Astrocyte of the cerebellum (primary cell): ENCODE measurements at regions not wholly inside any gene's neighbourhood (a gene's known extent, or its start where the extent isn't known, plus 50 kb on each side); places are given as distances from the start of the nearest gene placed in this dataset.

Experiments
- DNase-seq: peaks from one replicate; pipeline ENCODE4 v3.0.0-alpha.2; 2011; ENCODE audit warnings: low read depth
- H3K4me3 ChIP-seq: 2 replicates; pipeline ENCODE4 v1.5.1; 2011; ENCODE audit warnings: mild to moderate bottlenecking, low read depth, low read length, moderate library complexity
- in situ Hi-C: cut with HindIII; loops from 2 replicates; pipeline ENCODE4 v1.10.0; 2017; ENCODE audit warnings: low sequenced_read_pairs
- TF ChIP-seq, protein P1 (sequence below): IDR thresholded peaks from 2 replicates; pipeline ENCODE4 v1.5.1; 2012; ENCODE audit warnings: low read length, low read depth, moderate library complexity, mild to moderate bottlenecking; ENCODE audit errors: missing control alignments

DNA sequence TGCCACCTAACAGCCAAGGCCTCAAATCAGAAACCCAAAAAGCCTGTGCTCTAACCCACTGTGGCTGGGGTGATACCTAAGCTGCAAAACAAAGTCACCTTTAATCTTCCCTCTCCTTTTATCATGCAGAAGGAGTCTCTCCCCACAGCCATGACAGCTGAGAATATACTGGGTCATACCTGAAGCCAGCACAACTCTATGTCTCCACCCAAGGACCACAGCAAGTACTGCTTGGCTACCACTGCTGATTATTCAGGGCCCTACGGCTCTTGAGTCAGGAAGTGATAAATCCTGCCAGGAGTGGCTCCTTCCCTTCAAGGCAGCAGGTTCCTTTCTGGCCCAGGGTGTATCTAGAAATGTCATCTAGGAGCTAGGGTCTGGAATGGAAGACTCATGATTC lies 151.5 kb upstream of the TOM1L1 start:
- H3K4me3 ChIP-seq = no peak overlapping the region
- no peak for DNase-seq
- TF ChIP-seq, protein P1, sequence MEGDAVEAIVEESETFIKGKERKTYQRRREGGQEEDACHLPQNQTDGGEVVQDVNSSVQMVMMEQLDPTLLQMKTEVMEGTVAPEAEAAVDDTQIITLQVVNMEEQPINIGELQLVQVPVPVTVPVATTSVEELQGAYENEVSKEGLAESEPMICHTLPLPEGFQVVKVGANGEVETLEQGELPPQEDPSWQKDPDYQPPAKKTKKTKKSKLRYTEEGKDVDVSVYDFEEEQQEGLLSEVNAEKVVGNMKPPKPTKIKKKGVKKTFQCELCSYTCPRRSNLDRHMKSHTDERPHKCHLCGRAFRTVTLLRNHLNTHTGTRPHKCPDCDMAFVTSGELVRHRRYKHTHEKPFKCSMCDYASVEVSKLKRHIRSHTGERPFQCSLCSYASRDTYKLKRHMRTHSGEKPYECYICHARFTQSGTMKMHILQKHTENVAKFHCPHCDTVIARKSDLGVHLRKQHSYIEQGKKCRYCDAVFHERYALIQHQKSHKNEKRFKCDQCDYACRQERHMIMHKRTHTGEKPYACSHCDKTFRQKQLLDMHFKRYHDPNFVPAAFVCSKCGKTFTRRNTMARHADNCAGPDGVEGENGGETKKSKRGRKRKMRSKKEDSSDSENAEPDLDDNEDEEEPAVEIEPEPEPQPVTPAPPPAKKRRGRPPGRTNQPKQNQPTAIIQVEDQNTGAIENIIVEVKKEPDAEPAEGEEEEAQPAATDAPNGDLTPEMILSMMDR = no peak
- in situ Hi-C loops = loop anchor here (5.0 kb wide), 1 partner anchor 53 kb away; no protein-coding TSS in a partner anchor

DNA sequence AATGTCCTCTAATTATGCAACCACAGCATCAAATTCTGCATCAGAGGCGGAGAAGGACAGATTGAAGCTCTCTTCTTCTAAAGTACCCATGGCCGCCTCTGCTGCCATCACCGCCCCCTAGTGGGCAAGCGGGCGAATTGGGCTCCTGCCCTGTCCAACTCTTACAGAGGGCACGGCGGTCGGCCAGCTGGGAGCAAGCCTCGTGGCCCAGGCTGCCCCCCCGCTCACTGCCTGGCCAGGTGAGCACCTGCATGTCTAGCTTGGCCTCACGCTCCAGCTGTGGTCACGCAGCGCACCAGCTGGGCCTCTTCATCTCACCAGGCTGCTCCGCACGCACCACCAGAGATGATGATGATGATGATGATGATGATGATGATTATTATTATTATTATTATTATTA lies 146.1 kb upstream of the TOM1L1 start:
- DNase-seq = no peak
- in situ Hi-C loops = no loop called here
- TF ChIP-seq, protein P1 = no peak
- no peak overlapping the region for H3K4me3 ChIP-seq

DNA sequence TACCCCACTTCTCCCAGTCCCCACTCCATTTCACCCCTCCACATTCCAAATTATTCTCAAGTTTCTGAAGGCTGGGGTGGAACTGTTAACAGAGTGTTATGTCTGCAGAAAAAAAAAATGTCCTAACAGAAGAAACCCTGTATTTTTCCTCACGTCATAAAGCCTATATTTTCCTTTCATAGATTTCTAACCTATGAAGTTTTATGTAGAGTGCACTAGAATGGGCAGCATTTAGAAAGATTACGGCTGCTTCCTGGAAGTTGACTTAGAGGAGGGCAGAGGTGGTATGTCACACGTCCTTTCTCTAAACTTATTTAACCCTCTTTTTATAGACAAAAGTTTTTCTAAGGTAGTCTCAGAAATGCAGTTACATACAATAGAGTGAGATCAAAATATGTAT lies 139.8 kb upstream of the TOM1L1 start:
- TF ChIP-seq, protein P1 = no peak
- no peak for DNase-seq
- H3K4me3 ChIP-seq = no peak overlapping the region
- in situ Hi-C loops = no loop called here

DNA sequence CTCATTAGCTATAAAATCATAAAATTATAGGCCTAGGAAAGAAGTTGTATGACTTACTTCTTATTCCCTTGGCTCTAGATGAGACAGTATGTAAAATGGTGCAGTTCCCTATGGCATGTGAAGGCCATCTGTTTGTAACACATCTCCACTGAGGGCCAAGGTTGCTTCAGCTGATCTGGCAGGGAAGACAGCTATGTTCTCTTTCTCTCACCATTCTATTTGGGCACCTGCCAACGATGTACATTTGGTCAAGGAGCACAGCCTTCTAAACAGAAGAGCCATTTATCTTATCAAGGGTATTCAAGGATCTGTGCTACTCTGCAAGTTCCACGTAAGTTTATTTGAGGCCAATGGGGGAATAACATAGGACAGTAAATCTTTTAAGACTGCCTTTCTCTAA lies 129.8 kb upstream of the TOM1L1 start:
- in situ Hi-C loops = no loop called here
- no peak overlapping the region for H3K4me3 ChIP-seq
- DNase-seq = no peak
- TF ChIP-seq, protein P1 = no peak

DNA sequence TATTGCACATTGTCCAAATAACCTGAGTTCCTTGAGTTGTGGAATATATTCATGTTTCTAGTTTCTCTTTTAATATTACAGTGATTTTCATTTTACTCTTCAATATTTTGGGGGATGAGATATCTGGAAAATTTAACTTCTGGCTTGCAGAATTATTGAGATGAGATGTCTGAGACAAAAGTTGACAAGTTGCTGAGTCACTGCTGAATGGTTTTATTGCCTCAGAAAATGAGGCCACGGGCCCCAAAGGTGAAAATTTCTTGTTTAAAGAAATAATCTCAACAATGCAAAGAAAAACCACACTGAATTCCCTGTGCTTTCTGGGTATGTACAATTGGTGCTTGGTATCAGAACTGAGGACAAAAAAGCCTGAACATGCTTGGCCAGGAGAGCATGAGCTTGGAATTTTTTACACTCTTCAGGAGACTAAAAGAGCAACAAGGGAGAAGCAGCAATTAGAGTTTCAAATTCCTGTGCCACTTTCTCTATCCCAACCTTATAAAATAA lies 129.2 kb upstream of the TOM1L1 start:
- TF ChIP-seq, protein P1 = no peak
- H3K4me3 ChIP-seq = no peak overlapping the region
- in situ Hi-C loops = no loop called here
- no peak for DNase-seq

DNA sequence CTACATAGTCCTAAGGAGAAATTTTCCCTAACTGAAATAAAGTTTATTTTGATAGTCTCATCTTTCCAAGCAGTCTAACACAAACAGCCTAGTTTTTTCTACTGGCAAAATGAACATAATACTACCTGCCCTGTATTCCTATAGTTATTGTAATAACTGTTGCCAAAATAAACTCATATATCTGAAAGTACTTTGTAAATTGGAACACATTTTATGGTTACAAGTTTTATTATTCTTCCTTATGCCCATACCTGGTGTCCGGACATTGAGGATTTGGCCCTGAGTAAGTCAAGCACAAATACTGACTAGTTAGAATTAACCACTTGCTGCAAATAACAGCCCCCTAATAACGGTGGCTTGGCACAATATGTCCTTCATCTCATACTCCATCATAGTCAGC lies 120.4 kb upstream of the TOM1L1 start:
- TF ChIP-seq, protein P1 = no peak
- in situ Hi-C loops = no loop called here
- no peak overlapping the region for H3K4me3 ChIP-seq
- no peak for DNase-seq

DNA sequence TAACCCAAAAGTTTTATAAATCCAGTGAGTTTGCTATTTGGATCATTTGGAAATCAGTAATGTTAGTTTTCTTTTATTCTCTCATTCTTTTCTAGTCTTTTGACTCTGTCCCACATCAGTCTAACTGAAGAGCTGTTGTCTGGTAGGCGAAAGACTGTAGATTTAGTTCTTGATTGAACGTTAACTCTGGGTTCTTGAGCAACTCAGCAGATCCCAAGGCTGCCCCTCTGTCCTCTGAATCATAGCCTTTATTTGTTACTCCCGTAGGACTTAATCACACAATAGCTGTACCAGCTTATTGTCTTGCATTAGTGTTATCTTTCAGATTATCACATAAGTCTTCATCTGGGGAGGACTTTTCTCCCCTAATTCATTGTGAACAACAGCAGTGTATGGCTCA lies 119.3 kb upstream of the TOM1L1 start:
- in situ Hi-C loops = no loop called here
- DNase-seq = no peak
- TF ChIP-seq, protein P1 = no peak
- H3K4me3 ChIP-seq = no peak overlapping the region
